Right ventricle myocardium inferior (tissue), 1 donor: ENCODE measurements at regions not wholly inside any gene's neighbourhood (a gene's known extent, or its start where the extent isn't known, plus 50 kb on each side); places are given as distances from the start of the nearest gene placed in this dataset.
"Not testable (repeated sequence)": the region's sequence is repeated elsewhere in the genome, so short reads cannot be mapped to it uniquely, and the experiment has no call there.

Experiments used
- ATAC-seq: fragments of 200-7000 bp; cut with Tn5 transposase; one replicate; pipeline ENCODE4 v1.9.1; 2020; ENCODE audit warnings: mild to moderate bottlenecking, moderate library complexity
- DNase-seq: peaks from one replicate; pipeline ENCODE4 v3.0.0; 2021; ENCODE audit errors: missing footprints
- intact Hi-C: fragments of 100-400 bp; cut with DNase I; formaldehyde crosslinking; loops from one replicate; pipeline ENCODE4 v1.11.0; 2022
- donor health status: DM: no; HTN: yes; CAD: no; lungs with severe emphysema.

DNA sequence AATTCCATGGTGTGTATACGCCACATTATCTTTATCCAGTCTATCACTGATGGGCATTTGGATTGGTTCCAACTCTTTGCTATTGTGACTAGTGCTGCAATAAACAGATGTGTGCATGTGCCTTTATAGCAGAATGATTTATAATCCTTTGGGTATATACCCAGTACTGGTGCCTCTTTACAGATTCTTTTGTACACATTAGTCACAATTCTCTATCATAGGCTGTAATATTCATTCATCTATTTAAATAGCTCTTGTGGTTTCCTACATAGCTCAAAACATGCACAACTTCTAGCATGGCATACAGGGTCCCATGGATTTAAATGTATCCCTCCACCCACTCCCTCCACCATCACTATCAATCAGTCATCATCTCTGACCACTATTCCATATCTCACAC is 324.1 kb upstream of the CADM2 start:
- intact Hi-C loops = no loop called here
- ATAC-seq = no peak
- DNase-seq = no peak

DNA sequence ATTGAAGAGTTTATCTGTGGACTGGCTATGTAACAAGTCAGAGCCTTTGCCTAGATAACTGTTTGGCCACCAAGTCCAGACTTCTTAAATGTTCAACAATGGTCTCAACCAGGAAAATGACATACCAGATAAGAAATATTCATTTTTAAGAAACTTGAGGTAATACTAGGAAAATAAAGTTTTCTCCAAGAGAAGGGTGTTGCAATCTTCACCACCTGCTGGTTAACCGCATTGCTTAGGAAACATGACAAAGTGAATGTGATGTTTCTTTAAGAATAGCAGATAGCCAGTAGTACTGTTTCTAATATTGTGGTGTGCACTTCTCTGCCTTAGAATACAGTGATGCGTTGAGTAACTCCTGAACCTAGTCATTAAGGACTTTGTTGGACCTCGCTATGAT is 321.5 kb upstream of the CADM2 start:
- intact Hi-C loops = no loop called here
- DNase-seq (no peak), ATAC-seq (no peak)

DNA sequence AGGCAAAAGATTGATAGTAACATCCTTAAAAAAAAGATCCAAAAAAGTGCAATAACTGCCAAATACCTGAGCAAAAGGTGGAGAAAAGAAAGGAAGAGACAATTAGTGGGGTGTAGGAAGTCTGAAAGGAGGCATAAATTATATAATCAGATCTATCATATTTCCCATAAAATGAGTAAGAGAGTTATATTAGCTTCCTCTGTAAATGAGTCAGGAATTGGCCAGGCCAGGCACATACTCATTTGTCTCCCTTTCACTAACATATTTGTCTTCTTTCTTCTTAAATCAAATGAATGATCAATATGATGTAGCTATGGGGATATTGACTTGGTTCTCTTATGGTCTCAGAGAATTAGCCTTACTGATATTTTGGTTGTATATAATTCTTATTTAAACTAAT is 292.3 kb upstream of the CADM2 start:
- no peak for DNase-seq
- no peak for ATAC-seq
- intact Hi-C loops = no loop called here

GRCh38 chr3:84679211-84679610 is 279.6 kb upstream of the CADM2 start:
- intact Hi-C loops = no loop called here
- ATAC-seq (no peak), DNase-seq (no peak)

DNA sequence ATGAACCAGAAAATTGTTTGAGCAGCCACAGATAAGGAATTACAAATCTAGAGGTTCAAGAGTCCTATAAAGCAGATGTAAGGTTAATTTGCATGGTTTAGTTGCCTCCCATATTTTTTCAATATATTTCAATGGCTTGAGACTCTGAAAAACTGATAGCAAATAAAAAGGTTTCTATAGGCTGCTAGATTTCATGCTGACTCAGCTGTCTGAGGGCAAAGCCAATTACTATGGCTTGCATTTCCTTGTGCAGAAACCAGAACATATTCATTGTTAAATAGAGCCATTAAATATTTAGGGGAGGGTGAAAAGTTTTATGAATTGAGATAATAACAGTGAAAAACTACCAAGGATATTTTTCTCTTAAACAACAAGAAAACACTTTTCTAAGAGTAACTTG is 278.1 kb upstream of the CADM2 start:
- no peak for ATAC-seq
- intact Hi-C loops = no loop called here
- no peak for DNase-seq

DNA sequence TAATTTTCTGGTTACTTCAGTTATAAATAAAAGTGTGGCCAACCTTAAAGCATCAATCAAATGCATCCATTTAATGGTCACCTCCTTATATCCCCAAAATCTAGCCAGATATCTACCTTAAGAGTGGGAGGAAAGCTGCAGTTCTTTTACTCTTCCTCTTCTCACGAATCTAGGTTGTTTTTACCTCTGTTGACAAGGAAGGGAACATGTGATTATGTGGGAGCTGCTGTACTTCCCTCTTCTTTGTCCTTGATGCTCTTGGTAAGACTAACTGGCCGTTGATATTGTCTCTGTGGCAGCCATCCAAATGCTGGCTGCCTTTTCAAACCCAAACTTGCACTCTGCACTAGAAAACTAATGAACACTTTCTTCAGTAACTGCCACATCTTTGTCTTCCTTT is 275.3 kb upstream of the CADM2 start:
- DNase-seq = no peak
- intact Hi-C loops = no loop called here
- no peak for ATAC-seq

GRCh38 chr3:84685467-84685866 is 273.3 kb upstream of the CADM2 start:
- intact Hi-C loops = no loop called here
- DNase-seq (no peak), ATAC-seq (no peak)

GRCh38 chr3:84692261-84692660 is 266.5 kb upstream of the CADM2 start:
- DNase-seq (peak; percentile 16), ATAC-seq (no peak)
- intact Hi-C loops = no loop called here

DNA sequence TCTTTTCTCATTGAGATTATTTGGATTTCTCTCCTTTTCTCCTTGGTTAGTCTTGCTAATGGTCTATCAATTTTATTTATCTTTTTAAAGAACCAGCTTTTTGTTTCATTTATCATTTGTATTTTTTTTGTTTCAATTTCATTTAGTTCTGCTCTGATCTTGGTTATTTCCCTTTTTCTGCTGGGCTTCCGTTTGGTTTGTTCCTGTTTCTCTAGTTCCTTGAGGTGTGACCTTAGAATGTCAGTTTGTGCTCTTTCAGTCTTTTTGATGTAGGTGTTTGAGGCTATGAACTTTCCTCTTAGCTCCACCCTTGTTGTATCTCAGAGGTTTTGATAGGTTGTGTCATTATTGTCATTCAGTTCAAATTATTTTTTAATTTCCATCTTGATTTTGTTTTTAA is 248.5 kb upstream of the CADM2 start:
- ATAC-seq, intact Hi-C loops, DNase-seq: not testable (repeated sequence)

- DNase-seq = no peak
- ATAC-seq = no peak
- intact Hi-C loops = no loop called here
Measured at GRCh38 chr3:84717894-84718293, 240.9 kb upstream of the CADM2 start.

- ATAC-seq = no peak
- no peak for DNase-seq
- intact Hi-C loops = no loop called here
Measured at GRCh38 chr3:84724877-84725276, 233.9 kb upstream of the CADM2 start.

DNA sequence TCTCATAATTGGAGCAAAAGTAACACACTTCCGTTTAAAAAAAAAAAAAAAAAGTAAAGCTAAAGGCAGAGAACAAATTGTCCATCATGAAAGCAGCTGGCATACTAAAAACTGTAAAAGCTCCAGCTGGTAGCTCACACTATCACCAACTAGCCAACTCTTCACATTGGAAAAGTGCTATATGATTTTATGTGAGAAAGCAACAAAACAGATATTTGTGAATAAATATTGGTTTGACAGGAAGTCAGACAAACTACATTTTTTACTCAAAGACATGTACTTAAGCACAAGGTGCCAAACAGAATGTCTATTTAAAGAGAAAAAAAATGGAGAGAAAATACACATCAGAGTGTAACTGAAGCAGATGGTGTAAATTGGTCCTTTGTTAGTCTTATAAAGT is 231.2 kb upstream of the CADM2 start:
- ATAC-seq (no peak), DNase-seq (no peak)
- intact Hi-C loops = no loop called here

- ATAC-seq, DNase-seq, intact Hi-C loops: not testable (repeated sequence)
Measured at GRCh38 chr3:84734731-84735130, 224.1 kb upstream of the CADM2 start.

- no peak for DNase-seq
- intact Hi-C loops = no loop called here
- no peak for ATAC-seq
Measured at GRCh38 chr3:84738086-84738485, 220.7 kb upstream of the CADM2 start.

- DNase-seq (no peak), ATAC-seq (no peak)
- intact Hi-C loops = no loop called here
Measured at GRCh38 chr3:84742915-84743425, 215.8 kb upstream of the CADM2 start.

DNA sequence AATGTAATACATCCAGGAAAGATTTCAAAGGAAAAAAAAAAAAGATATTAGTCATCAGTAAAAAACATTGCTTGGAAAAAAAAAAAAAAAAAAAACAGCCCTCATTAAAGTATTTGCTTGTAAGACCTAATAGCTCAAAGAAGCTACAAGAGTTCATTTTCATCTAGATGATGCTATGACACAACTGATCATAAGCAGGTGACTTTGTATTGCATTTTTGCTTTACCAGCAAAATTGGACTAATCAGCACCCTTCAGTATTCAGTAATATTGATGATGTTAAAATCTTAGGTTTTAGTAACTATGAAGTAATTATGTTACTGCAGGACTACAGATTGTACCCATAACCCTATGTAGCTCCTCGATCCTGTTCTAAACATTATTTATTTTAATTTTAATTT is 214.7 kb upstream of the CADM2 start:
- ATAC-seq (no peak), DNase-seq (no peak)
- intact Hi-C loops = no loop called here

DNA sequence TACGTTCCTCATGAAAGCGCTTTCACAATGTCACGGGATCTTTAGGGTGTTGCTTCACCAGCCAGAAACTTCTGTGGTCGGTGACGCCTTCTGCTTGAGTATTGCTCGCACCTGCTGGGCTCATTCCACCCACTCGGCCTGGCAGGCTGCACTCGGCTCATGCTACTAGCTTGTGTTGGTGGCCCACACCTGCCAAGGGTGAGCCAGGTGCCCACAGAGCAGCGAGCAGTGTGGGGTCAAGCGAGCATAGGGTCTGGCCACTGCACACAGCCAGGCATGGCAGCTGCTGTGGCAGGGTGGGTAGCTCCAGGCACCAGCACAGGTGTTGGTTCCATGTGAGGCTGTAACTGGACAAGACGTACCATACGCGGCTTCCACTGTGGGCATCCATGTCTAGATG is 202.9 kb upstream of the CADM2 start:
- intact Hi-C loops = no loop called here
- DNase-seq (no peak), ATAC-seq (no peak)

DNA sequence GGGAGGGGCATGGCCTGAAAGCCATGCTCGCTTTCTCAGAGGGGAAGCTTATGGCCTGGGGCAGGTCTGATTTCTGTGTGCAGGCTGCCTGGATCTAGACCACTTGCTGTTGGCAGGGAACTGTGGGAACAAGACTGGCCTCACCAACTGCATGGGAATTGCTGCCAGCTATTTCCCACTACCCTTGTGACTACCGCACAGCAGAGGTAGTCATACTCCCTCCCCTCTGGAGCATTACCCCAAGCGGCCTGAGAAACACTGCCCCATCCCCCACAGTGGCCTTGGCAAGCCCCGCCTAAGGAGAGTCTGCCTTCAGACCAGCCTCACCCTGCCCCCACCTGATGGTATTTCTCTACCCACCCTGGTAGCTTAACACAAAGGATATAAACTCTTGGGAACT is 199.4 kb upstream of the CADM2 start:
- intact Hi-C loops = no loop called here
- DNase-seq = no peak
- no peak for ATAC-seq

GRCh38 chr3:84772841-84773240 is 185.9 kb upstream of the CADM2 start:
- ATAC-seq (no peak), DNase-seq (no peak)
- intact Hi-C loops = no loop called here

DNA sequence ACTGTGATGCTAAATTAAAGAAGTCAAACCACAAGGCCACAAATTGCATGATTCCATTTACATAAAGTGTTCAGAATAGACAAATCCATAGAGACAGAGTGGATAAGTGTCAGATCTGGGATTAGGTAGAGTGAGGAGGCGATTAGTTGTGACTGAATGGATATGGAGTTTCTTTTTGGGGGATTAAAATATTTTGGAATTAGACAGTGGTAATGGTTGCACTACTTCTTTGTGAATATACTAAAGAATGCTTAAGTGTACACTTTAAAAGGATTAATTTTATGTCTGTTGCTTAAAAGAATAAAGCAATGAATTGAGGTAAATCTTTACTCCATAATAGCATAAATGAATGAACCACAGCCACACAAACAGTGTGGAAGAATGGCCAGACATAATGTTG is 175.5 kb upstream of the CADM2 start:
- intact Hi-C loops = no loop called here
- ATAC-seq (no peak), DNase-seq (no peak)

DNA sequence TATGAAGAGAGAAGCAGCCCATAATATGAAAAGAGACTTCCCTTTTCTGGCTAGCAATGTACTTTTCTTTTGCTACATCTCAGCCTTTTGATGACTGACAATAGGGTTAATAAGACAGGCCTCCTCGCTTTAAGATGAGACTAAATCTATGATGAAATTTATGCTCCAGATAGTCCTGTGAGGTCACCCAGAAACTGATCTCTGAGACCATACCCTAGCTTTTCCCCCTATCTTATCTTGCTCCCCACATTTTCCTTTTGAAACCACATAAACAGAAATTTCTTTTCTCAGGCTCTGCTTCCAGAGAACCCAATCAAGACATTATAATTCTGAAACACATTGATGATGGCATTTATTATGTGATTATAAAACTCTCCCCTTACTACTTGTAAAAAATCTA is 168.8 kb upstream of the CADM2 start:
- intact Hi-C loops = no loop called here
- ATAC-seq (no peak), DNase-seq (no peak)

DNA sequence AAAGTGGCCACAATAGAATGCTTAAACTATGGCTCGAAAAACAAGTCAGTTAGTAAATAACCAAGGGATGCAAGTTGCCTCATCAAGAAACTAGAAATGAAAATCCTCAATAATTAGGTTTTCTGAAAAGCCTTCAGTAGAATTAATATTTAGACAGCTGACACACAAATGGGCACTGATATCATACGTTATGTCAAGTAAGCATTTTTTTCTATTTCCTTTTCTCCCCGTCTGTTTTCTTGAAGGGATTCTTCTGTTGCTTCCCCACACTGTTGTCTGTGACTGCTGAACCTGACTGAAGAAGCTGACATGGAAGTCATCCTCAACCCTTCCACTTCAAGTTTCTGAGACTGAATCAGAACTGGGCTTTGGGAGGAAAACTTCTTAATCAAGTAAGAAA is 151.8 kb upstream of the CADM2 start:
- ATAC-seq (no peak), DNase-seq (no peak)
- intact Hi-C loops = no loop called here
